ENCODE measurements at regions not wholly inside any gene's neighbourhood (a gene's known extent, or its start where the extent isn't known, plus 50 kb on each side); places are given as distances from the start of the nearest gene placed in this dataset.

DNA sequence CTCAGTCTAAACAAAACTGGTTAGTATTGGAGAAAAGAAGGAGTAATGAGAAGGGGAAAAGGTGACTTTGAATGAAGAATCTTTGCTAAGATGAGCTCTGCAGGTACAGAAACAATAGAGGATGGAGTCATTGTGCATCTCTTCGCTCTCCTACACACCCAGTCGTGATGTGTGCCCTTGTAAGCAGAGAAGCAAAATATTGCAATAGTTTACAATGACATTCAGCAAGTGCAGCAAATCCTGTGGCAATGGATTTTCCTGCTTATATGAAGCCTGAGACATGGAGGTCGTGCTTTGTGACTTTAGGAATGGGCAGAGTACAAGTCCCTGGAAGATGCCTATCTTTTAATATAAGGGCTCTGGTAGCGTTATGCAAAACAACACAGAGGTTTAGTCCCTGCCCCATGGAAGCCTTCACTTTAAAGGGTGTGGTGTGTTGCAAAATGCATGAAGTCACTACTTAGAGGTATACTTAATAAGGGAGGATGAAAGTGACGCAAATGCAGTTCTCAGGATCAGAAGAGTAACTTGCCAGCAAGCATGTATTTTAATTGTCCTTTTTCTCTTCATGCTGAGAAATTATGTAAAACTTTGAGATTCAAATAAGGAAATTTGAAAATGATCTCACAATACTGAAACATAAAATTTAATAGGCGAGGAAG is 88.0 kb upstream of the IVNS1ABP start:
- no peak overlapping the region for H3K27ac ChIP-seq
- no peak for TF ChIP-seq EZH2 (IDR thresholded peaks at IDR 0.05)

DNA sequence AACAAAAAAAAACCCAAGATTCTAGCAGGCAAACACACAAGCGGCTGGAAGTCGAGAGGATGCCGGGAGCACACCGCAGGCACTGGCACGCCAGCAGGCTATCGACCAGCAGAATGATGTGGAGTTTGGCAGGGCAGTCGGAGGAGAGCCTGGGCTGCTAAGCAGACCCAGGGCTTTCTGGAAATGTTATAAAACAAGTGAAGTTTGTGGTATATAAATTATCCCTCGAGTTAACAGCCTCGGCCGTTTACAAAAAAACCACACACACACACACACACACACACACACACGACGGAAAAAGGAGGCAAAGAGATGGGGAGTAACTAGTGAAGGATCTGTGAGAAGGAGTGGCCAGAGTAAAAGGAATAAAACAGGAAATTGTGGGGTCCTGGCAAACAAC is 87.2 kb upstream of the IVNS1ABP start:
- Histone ChIP-seq H3K4me3 (no peak overlapping the region), H3K27ac (no peak overlapping the region), H3K9me3 (ENCODE audit: low read depth, low read length) (no peaks in the 10 kb centered on the region), H3K36me3 (ENCODE audit: insufficient read depth, low read length) (no peaks in the 10 kb centered on the region), H3K9ac (ENCODE audit: insufficient read length) (no peak overlapping the region)
- DNase-seq (ENCODE audit: low read depth, low spot score) = no peak
- no peak for TF ChIP-seq POLR2AphosphoS5 (IDR thresholded peaks at IDR 0.05; ENCODE audit: borderline replicate concordance, low read depth, low read length)

More for the DNA sequence above, 88.0 kb upstream of the IVNS1ABP start:
- H3K36me3 ChIP-seq (ENCODE audit: insufficient read depth, low read length) = no peaks in the 10 kb centered on the region
- DNase-seq (ENCODE audit: low read depth, low spot score) = no peak
- no peaks in the 10 kb centered on the region for H3K9me3 ChIP-seq (ENCODE audit: low read depth, low read length)
- H3K9ac ChIP-seq (ENCODE audit: insufficient read length) = no peak overlapping the region
- H3K4me3 ChIP-seq = no peak overlapping the region

DNA sequence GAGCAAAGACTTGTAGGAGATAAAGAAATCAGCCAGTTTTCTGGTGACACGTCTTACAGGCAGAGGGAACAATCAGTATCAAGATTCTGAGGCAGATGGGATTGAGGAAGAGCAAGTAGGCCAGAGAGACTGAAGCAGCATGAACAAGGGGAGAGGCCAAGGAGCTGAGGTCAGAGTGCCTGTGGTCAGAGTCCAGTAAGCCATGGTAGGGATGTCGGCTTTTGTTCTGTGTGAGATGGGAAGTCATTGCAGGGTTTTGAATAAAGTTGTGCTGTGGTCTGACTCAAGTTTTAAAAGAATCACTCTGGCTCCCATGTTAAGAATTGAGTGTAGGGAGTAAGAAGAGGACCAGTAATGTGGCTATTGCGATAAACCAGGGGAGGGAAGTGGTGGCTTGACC is 85.9 kb upstream of the IVNS1ABP start:
- Histone ChIP-seq H3K9ac (ENCODE audit: insufficient read length) (no peak overlapping the region), H3K9me3 (ENCODE audit: low read depth, low read length) (no peaks in the 10 kb centered on the region), H3K4me3 (no peak overlapping the region), H3K27ac (no peak overlapping the region), H3K36me3 (ENCODE audit: insufficient read depth, low read length) (no peaks in the 10 kb centered on the region)
- no peak for TF ChIP-seq EZH2 (IDR thresholded peaks at IDR 0.05)
- no peak for TF ChIP-seq FOXP2 (optimal IDR thresholded peaks at IDR 0.05; ENCODE audit: control extremely low read depth, extremely low read length, insufficient read depth)
- no peak for TF ChIP-seq POLR2AphosphoS5 (IDR thresholded peaks at IDR 0.05; ENCODE audit: borderline replicate concordance, low read depth, low read length)
- no peak for DNase-seq (ENCODE audit: low read depth, low spot score)

DNA sequence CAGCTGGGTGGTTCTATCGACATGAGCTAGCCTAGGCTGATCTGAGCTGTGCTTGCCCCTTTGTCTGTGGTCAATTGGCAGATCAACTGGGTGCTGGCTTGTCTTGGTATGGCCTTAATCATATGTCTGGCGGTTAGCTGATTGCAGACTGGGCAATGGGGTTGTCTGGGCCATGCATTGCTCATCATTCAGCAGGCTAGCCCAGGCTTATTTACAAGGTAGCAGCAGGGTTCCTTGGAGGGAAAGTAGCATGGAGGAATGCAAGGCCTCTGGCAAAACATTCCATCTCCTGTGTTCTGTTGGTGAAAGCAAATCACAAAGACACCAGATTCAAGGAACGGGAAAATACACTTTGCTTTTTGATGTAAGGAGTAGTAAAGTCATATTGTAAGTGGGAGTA is 84.0 kb upstream of the IVNS1ABP start:
- no peak for DNase-seq (ENCODE audit: low read depth, low spot score)
- no peaks in the 10 kb centered on the region for H3K9me3 ChIP-seq (ENCODE audit: low read depth, low read length)
- no peak overlapping the region for H3K9ac ChIP-seq (ENCODE audit: insufficient read length)
- no peaks in the 10 kb centered on the region for H3K36me3 ChIP-seq (ENCODE audit: insufficient read depth, low read length)
- no peak overlapping the region for H3K4me3 ChIP-seq
- TF ChIP-seq FOXP2 (optimal IDR thresholded peaks at IDR 0.05; ENCODE audit: control extremely low read depth, extremely low read length, insufficient read depth) = no peak
- TF ChIP-seq POLR2AphosphoS5 (IDR thresholded peaks at IDR 0.05; ENCODE audit: borderline replicate concordance, low read depth, low read length) = no peak
- no peak for TF ChIP-seq EZH2 (IDR thresholded peaks at IDR 0.05)
- no peak overlapping the region for H3K27ac ChIP-seq

DNA sequence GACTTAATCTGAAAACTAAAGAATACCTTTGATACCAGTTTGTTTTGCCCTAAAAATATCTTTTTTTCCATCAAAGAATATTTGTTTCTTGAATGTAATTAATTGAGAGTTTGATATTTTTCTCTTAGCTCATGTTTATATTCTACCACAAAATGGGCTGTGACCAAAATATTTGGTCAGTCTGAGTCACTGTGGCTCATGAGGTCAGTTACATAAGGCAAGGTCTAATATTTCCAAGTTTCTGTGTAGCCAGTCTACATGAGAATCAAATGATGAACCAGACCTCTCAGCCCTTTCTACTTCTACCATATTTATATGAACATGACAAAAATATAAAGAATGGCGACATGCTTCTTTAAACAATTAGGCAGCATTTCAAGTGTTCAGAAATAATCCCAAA is 83.0 kb upstream of the IVNS1ABP start:
- no peak overlapping the region for H3K9ac ChIP-seq (ENCODE audit: insufficient read length)
- H3K4me3 ChIP-seq = no peak overlapping the region
- H3K36me3 ChIP-seq (ENCODE audit: insufficient read depth, low read length) = no peaks in the 10 kb centered on the region
- TF ChIP-seq FOXP2 (optimal IDR thresholded peaks at IDR 0.05; ENCODE audit: control extremely low read depth, extremely low read length, insufficient read depth) (no peak), POLR2AphosphoS5 (IDR thresholded peaks at IDR 0.05; ENCODE audit: borderline replicate concordance, low read depth, low read length) (no peak), EZH2 (IDR thresholded peaks at IDR 0.05) (no peak)
- no peak overlapping the region for H3K27ac ChIP-seq
- DNase-seq (ENCODE audit: low read depth, low spot score) = no peak
- no peaks in the 10 kb centered on the region for H3K9me3 ChIP-seq (ENCODE audit: low read depth, low read length)

DNA sequence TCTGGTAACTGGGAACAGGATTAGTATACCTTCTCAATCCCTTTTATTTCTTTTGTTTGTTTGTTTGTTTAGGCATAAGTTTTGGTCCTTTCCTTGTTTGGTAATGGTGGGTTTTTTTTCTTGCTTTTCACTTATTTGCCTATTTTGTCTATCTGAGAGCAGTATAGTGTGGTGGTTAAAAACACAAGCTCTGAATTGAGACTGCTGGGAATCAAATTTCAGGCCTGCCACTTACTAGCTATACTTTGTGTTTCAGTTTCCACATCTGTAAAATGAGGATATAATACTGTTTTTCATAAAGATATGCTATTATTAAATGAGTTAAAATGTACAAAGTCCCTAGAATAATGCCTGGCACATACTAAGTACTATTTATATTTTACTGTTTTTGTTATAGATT is 81.6 kb upstream of the IVNS1ABP start:
- TF ChIP-seq FOXP2 (optimal IDR thresholded peaks at IDR 0.05; ENCODE audit: control extremely low read depth, extremely low read length, insufficient read depth) (no peak), EZH2 (IDR thresholded peaks at IDR 0.05) (no peak), POLR2AphosphoS5 (IDR thresholded peaks at IDR 0.05; ENCODE audit: borderline replicate concordance, low read depth, low read length) (no peak)
- no peaks in the 10 kb centered on the region for H3K9me3 ChIP-seq (ENCODE audit: low read depth, low read length)
- no peak overlapping the region for H3K4me3 ChIP-seq
- DNase-seq (ENCODE audit: low read depth, low spot score) = no peak
- H3K27ac ChIP-seq = no peak overlapping the region
- H3K9ac ChIP-seq (ENCODE audit: insufficient read length) = no peak overlapping the region
- no peaks in the 10 kb centered on the region for H3K36me3 ChIP-seq (ENCODE audit: insufficient read depth, low read length)

DNA sequence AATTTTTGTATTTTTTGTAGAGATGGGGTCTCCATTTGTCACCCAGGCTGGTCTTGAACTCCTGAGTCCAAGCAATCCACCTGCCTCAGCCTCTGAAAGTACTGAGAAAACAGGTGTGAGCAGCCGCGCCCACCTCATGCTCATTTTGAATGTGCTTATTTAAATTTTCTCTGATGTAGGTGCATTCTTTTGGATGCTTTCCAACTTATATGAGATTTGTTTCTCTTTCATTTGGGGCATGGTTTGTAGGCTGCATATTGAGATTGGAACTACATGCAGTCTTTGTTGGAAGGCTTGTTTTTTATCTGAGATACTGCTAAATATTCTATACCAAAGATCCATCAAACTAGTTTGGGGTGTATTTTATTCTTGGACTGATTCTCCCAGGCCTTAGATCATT is 81.0 kb upstream of the IVNS1ABP start:
- Histone ChIP-seq H3K36me3 (ENCODE audit: insufficient read depth, low read length) (no peaks in the 10 kb centered on the region), H3K27ac (no peak overlapping the region), H3K4me3 (no peak overlapping the region), H3K9ac (ENCODE audit: insufficient read length) (no peak overlapping the region), H3K9me3 (ENCODE audit: low read depth, low read length) (no peaks in the 10 kb centered on the region)
- DNase-seq (ENCODE audit: low read depth, low spot score) = no peak
- TF ChIP-seq EZH2 (IDR thresholded peaks at IDR 0.05) (no peak), POLR2AphosphoS5 (IDR thresholded peaks at IDR 0.05; ENCODE audit: borderline replicate concordance, low read depth, low read length) (no peak), FOXP2 (optimal IDR thresholded peaks at IDR 0.05; ENCODE audit: control extremely low read depth, extremely low read length, insufficient read depth) (no peak)

DNA sequence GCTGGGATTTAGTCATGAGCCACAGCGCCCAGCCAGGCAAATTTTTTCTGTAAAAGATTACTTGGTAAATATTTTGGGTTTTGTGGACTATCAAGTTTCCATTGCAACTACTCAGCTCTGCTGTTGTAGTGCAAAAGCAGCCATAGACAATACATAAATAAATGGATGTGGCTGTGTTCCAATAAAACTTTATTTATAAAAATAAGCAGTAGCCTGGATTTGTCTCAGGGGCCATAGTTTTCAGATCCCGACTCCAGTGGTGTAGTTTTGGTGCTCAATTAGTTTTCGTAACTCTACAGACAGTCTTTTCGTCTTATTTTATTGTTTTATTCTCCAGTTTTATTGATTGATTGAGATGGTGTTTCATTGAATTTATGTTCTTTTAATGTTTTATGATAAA is 80.1 kb upstream of the IVNS1ABP start:
- Histone ChIP-seq H3K9ac (ENCODE audit: insufficient read length) (no peak overlapping the region), H3K27ac (no peak overlapping the region), H3K9me3 (ENCODE audit: low read depth, low read length) (no peaks in the 10 kb centered on the region), H3K36me3 (ENCODE audit: insufficient read depth, low read length) (no peaks in the 10 kb centered on the region), H3K4me3 (no peak overlapping the region)
- DNase-seq (ENCODE audit: low read depth, low spot score) = no peak
- TF ChIP-seq POLR2AphosphoS5 (IDR thresholded peaks at IDR 0.05; ENCODE audit: borderline replicate concordance, low read depth, low read length) = no peak
- TF ChIP-seq FOXP2 (optimal IDR thresholded peaks at IDR 0.05; ENCODE audit: control extremely low read depth, extremely low read length, insufficient read depth) = no peak
- no peak for TF ChIP-seq EZH2 (IDR thresholded peaks at IDR 0.05)

DNA sequence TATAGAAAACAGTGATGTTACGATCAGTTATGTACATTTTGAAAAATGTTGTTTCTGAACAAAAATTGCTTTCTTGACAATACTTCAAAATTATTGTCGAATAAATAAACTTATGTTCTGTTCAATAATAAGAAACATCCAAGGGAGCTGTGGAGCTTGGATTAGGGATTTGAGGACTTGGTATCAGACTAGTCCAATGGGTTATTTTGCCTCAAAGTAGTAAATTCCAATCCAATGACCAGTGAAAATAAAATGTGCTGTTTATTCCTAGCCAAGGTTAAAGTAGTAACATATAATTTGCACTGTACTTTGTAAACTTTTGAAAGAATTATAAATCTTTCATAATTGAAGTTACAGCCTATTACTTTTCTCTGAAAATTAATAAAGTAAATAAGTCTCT is 79.1 kb upstream of the IVNS1ABP start:
- H3K36me3 ChIP-seq (ENCODE audit: insufficient read depth, low read length) = no peaks in the 10 kb centered on the region
- H3K9me3 ChIP-seq (ENCODE audit: low read depth, low read length) = no peaks in the 10 kb centered on the region
- no peak for DNase-seq (ENCODE audit: low read depth, low spot score)
- no peak overlapping the region for H3K27ac ChIP-seq
- TF ChIP-seq EZH2 (IDR thresholded peaks at IDR 0.05) (no peak), POLR2AphosphoS5 (IDR thresholded peaks at IDR 0.05; ENCODE audit: borderline replicate concordance, low read depth, low read length) (no peak), FOXP2 (optimal IDR thresholded peaks at IDR 0.05; ENCODE audit: control extremely low read depth, extremely low read length, insufficient read depth) (no peak)
- no peak overlapping the region for H3K4me3 ChIP-seq
- no peak overlapping the region for H3K9ac ChIP-seq (ENCODE audit: insufficient read length)

All from SK-N-MC (cell line).